Stimulated activated CD4-positive, alpha-beta T cell treated with anti-CD3 and anti-CD28 coated beads, Interleukin-12 subunit alpha, Interleukin-12 subunit beta, amount 100 ng/mL, for 24 hours (primary cell): ENCODE measurements at regions not wholly inside any gene's neighbourhood (a gene's known extent, or its start where the extent isn't known, plus 50 kb on each side); places are given as distances from the start of the nearest gene placed in this dataset.

Source experiments
- DNase-seq, 2 experiments: peaks; one replicate each; pipeline ENCODE4 v3.0.0-alpha.2; 2020; ENCODE audit warnings: low read depth in 2 of 2

DNA sequence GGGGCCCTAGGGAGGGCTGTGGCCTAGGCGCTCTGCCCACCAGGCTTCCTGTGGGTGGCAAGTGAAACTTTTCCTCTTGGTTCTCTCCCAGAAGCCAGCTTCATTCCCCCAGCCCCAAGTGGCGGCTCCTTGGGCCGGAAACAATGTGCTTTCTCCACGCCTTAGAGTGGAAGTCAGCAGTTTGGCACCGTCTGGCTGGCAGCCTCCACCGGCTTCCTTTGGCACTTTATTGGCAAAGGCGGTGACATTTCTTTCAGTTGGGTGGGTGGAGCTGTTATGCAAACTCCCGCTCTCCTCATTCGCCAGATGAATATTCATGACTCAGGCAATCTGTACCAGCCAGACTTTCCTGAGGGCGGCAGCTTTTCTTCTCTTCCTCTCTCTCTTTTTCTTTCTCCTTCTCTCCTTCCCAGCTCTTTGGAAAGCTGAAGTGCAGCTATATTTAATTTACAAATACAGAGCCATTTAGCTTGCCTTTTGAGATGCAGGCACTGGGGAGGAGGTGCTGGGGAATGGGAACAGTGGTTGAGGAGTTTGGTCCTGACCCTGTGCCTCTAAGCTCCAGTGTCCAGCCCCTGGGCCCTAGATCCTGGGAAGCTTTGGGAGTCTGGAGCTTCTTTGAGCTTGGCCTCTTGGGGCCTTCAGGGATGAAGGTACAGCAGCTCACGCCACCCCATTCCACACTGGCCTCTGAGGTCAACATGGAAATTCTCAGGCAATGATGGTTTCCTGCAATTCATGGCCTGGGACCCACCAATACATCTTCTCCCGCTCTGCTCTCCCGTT is 67.8 kb upstream of the POU3F1 start:
- DNase-seq = no peak

DNA sequence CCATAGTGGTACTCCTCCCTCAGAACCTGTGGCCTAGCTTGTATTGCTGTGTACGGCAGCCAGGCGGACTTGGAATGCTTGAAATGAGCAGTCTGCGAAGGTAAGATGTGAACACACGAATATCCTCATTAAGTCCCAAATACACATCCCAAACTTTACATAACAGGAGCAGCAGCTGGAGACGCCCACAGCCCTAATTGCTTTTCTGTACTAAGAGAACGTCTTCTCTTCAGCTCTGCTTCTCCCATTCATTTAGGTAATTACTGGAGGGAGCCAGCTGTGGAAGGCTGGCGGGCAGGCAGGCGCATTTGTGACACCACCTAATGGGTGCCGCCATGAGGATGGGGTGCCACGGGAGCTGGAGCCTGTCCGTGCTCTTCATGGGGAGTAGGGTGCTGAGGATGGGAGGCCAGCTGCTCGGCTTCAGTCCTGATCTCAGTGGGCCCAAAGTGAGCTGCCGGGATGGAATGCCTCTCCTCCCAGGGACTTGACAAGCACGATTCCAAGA is 66.6 kb upstream of the POU3F1 start:
- DNase-seq = no peak

GRCh38 chr1:38111589-38111988 is 65.0 kb upstream of the POU3F1 start:
- DNase-seq = no peak

- no peak for DNase-seq
Observed at GRCh38 chr1:38105267-38105666, 58.7 kb upstream of the POU3F1 start.

GRCh38 chr1:38102636-38103035 is 56.0 kb upstream of the POU3F1 start:
- DNase-seq = no peak

- no peak for DNase-seq
Observed at GRCh38 chr1:38101037-38101785, 54.6 kb upstream of the POU3F1 start.

DNA sequence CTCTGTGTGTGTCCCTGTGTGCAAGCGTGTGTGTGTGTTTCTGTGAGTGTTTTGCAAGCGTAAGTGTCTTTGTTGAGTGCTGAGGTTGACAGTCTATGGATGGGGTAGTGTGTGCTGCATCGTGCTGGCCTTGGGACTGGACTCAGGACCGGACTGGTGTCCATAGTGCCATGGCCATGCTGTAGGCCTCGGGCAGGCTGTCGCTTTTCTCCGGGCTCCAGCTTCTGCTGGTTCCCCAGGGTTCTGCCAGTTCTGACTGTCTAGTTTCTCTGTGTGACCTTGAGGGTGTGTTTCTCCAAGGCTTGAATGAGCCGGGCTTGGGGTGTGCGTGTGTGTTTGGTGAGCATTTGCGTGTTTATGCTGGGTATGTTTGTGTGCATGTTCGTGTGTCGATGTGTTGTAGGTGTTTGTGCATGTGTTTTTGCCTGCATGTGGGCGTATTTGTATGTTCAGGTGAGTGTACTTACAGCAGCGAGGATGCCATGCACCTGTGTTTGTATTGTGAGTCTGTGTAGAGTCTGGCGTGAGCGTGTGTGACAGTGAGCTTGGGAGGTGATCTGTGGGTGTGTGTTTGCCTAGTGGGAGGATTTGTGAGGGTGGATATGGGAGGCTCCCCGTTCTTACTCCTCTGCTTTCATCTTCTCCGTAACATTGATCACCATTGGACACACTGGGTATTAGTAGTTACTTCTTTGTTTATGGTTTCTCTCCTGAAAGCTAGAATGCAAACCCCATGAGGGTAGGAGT is 51.7 kb upstream of the POU3F1 start:
- no peak for DNase-seq

DNA sequence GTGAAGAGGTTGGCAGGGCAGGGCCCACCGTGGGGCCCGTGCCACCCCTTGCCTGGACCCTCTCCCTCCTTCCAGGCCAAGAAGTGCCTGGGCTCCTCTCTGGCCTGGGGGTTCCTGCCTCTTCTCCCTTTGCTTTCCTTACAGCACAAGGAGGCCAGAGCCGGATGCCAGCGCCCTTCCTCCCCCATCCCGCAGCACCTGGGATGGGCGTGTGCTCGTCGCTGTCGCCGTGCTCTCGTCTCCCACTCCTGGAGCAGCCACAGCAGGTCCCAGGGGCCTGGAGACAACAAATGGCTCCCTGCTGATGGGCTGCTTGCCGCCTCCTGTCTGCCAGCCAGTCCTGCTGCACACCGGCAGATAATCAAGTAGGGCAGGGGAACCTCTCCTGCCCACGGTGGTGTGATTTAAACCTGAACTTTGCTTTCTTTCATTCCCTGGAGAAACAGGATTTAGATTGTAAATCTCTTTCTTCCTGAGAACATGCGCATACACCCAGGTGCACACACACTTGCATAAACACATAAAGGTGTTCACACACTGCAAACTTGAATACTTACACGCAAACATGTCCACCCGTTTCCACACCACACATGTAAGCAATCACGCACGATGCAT is 50.8 kb upstream of the POU3F1 start:
- no peak for DNase-seq
